Astrocyte (in vitro differentiated cells and primary cell): ENCODE measurements at regions not wholly inside any gene's neighbourhood (a gene's known extent, or its start where the extent isn't known, plus 50 kb on each side); places are given as distances from the start of the nearest gene placed in this dataset.

Source experiments
- CTCF ChIP-seq: IDR thresholded peaks from 2 replicates; pipeline ENCODE4 v1.5.1; 2011; ENCODE audit warnings: low read depth, mild to moderate bottlenecking, inconsistent platforms, low read length, moderate library complexity; ENCODE audit not compliant: insufficient read depth
- EZH2 ChIP-seq: IDR thresholded peaks from 2 replicates; pipeline ENCODE4 v1.6.1; 2012; ENCODE audit warnings: mild to moderate bottlenecking, low read length, inconsistent platforms; ENCODE audit not compliant: insufficient read depth

- TF ChIP-seq CTCF (no peak), EZH2 (no peak)
Measured at GRCh38 chr18:78857314-78858150, 122.1 kb upstream of the SALL3 start.
